CD4-positive, alpha-beta T cell treated with Interferon alpha-2 for 1 hour (primary cell): ENCODE measurements at regions not wholly inside any gene's neighbourhood (a gene's known extent, or its start where the extent isn't known, plus 50 kb on each side); places are given as distances from the start of the nearest gene placed in this dataset.
A peak's percentile ranks its signal among the peaks of the same experiment; 100 is the strongest.

Source experiments
- DNase-seq, 2 donors: peaks; one replicate each; pipeline ENCODE4 v3.0.0-alpha.2; 2020 to 2022

DNA sequence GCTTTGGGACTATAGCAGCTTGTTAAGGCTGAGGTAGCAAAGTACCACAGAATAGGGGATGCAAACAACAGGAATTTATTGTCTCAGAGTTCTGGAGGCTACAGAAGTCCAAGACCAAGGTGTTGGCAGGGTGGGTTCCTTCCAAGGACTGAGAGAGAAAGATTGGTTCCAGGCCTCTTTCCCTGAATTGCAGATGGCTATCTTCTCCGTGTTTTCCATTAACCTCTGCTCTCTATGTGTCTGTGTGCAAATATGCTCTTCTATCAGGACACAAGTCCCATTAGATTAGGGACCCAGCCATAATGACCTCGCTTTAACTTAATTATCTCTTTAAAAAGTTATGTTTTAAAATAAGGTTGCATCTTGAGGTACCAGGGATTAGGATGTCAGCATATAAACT, 1732.9 kb upstream of the SLC10A2 start:
- no peak for DNase-seq

DNA sequence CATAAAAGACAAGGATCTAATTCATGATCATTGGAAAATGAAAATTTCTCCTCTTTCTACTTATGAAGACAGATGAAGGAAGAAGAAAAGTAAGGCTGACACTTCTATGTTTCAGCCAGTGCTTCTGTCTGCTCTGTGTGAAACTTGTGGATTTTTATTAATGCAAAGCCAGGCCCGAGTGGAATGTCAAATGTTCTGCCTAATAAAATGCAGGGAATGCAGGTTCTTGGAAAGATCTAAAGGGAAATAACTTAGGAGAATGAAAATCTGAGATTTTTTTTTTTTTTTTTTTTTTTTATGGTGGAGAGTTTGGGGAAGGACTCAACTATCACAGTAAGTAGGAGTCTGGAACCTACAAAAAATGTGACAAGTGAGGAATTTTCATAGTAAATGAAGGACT, 1732.3 kb upstream of the SLC10A2 start:
- no peak for DNase-seq

DNA sequence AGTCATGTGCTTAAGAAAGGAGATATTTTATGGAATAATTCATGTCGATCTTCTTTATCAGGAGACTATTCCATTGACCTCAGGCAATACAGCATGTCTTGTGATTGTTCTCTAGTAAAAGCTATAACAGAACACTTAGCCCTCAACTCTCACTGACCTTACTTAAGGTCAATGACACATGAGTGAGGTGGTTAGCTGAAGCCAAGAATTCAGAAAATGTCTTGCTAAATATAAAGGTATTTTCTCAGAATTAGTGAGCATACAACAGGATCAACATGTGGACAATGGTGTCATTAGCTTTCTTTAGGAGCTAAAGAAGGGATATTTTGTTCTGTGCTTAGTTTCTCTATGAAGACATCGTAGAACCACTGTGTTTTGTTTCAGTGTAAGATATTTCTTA, 1730.4 kb upstream of the SLC10A2 start:
- no peak for DNase-seq

DNA sequence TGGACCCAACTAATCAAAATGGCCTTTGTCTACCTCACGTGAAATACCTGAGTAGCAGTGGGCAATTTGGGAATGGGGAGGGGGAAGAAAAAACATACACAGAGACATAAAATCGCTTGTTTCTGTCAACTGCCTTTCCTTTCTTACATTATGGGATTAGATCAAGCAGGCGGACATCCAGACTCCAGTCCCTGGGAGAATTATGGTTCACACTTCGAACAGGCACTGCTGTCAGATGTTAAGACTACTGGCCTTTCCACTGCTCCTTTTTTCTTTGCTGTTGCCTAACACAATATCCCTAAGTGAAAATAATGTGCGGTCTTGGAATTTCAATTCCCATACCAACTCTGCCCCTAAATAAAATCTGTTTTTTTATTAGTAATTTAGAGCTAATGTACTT, 1719.7 kb upstream of the SLC10A2 start:
- no peak for DNase-seq

DNA sequence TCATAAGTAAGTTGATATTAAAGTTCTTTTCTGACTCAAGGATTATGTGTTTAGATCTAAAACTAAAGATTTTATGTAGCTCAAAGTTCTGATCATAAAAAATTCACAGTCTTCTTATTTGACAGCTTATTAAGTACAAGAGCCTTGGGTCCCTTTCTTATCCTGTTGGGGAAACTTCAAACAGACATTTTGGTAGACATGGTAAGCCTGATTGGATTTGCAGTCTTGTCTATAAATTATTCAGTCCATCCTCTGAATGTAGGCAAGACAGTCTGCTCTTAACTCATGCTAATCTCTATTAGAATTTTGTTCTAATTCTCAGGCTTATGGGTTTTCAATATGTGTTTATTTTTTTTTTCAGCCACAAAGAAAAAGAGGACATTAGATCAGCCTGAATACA, 1718.7 kb upstream of the SLC10A2 start:
- no peak for DNase-seq

DNA sequence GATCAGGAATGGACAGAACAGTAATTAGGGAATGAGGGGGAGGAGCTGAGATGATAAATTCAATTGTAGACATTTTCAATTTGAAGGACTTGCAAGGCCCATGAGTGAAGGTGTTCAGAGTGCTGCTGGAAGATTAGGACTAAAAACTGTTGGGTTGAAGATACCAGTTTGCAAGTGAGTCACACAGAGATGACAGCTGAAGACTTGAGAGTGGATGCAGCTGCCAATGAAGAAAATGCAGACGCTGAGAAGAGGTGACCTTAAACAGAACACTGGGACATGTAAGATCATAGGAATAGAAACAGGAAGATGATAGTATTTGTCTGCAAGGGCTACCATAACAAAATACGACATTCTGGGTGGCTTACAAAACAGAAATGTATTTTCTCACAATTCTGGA, 1716.5 kb upstream of the SLC10A2 start:
- no peak for DNase-seq

DNA sequence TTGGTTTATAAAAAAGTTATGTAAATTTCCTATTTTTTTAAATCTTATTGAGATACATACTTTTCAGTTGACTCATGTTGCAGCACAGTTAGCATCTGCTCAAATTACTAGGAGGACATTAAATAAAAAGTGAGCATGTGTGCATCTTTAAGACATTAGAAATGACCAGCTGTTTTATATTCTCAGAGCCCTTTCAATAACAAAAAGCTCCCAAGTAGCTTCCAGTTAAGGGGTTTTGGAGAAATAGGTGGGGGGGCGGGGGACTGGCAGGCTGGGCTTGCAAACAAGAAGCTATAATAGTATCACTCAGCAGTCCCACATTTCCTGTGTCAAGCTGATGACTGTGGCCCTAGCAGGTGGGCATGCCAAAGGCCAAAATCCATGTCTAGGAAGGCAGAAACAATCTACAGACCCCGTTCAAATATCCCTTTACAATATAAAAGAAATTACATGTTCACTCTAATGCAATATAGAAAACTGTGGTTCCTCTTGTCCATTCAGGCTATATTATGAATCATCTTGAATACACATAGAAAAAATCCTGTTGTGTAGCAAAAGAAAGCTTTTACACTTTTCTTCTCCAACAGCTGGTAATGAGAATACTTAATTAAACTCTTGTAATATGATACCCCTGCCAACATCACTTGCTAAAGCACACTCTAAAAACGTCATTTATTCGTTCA, 1713.2 kb upstream of the SLC10A2 start:
- DNase-seq, result no peak

DNA sequence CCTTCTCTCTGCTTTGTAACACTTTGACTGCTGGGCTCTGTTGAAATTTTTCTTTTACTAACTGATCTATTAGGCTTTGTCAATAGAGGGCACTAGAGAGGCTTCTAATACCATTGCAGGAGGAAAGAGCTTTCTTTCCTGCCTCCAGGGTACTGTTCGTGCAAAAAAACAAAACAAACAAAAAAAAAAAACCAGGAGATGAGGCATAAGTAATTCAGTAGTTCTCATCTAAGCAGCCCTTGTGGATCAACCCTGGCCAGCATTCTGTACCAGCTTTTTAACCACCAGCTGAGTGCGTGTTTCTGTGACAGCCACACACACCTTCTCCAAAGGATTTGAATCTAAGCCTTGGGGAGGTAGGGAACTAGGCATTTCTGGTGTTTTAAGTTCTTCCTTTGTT, 1707.6 kb upstream of the SLC10A2 start:
- peak in 1 of 2 donors; percentile 16 for DNase-seq

DNA sequence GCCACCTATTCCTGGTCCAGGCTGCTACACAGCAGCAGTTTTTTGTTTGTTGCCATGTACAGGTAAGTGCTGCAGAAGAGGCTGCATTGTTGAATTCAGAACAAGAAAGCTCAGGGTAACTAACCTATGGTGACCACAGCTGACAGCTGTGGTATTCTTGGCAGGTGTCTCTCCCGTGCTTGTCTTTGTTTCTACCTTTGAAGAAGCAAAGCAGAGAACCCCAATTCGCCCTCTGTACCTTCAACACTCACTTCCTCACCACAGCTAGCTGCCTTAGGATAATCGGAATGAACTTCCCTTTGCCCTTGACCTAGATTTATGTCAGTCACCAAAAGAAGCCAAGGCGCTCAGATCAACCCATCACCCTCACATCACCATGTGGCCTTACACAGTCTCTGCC, 1703.3 kb upstream of the SLC10A2 start:
- DNase-seq, result no peak

DNA sequence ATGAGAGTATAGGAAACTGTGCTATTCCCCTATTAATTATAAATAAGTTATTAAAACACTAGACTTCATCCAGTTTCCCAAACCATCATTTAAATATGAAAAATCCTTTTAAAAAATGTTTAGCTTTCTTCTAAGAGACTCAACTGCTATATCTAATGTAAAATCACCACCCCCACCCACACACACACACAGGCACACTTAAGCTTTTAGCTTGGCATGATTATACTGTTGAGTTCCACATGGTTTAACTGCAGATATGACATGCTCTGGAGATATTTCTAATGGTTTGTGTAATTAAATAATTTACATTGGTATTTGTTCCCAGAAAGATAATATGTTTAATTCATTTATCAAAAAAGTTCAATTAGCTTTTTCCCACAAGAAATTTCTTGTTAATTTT, 1700.1 kb upstream of the SLC10A2 start:
- no peak for DNase-seq

DNA sequence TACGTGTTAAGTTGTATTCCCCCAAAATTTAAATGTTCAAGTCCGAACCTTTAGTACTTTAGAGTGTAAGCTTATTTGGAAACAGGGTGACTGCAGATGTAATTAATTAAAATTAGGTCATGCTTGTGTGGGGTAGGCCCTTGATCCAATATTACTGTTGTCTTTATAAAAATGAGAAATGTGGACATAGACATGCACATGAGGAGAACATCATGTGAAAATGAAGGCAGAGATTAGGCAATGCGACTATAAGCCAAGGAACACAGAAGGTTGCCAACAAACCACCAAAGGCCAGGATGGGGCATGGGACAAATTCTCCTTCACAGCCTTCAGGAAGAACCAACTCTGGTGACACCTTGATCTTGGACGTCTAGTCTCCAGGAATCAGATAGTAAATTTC, 1698.4 kb upstream of the SLC10A2 start:
- DNase-seq, result no peak

DNA sequence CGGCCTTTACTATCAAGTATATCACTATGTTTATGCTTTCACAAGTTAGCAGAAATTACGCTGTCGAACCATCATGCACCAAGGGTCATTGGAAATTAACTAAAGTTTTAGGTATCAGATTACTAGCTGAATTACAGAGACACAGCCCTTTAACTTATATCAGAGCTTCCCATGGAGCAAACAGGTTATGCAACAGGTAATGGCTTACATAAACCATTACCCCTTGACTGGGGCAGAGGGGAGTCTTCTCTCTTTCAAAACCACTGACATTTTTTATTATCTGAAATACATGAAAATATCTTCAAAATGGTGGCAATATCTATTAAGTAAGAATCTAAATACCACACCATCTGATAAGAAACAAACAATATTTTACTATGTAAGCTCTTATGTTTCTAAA, 1692.9 kb upstream of the SLC10A2 start:
- no peak for DNase-seq

DNA sequence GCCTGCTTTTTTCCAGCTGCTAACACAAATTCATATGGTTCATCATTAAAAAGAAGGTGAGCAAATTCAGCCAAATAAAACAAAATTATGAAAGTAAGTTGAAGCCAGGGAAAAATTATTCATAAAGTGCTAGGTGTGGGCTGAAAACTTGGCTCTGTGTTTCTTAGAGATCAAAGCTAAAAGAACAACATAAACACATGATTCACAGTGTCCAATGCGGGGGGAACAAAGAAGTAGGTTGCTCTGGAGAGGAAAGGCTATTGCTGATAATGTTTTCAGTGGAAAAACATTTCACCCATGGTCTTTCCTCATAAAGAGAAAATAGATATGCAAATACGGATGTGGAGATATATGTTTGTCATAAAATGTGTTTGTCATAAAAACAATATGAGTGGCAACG, 1691.5 kb upstream of the SLC10A2 start:
- no peak for DNase-seq

DNA sequence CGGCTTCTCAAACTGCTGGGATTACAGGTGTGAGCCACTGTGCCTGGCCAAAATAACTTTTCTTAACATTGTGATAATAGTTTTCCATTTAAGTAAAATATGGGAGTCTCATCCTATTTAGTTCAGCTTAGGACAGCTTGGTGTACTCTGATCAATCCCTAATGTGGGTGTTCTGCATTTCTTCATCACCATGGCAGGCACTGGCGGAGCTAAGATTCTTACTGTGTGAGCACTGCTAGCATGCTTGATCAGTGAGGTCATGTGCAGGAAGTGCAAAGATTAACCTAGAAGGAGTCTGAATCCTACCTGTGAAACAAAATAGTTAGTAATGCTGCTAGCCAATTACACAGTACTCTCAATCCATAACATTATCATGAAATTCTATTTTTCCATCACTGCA, 1684.2 kb upstream of the SLC10A2 start:
- DNase-seq, result no peak

DNA sequence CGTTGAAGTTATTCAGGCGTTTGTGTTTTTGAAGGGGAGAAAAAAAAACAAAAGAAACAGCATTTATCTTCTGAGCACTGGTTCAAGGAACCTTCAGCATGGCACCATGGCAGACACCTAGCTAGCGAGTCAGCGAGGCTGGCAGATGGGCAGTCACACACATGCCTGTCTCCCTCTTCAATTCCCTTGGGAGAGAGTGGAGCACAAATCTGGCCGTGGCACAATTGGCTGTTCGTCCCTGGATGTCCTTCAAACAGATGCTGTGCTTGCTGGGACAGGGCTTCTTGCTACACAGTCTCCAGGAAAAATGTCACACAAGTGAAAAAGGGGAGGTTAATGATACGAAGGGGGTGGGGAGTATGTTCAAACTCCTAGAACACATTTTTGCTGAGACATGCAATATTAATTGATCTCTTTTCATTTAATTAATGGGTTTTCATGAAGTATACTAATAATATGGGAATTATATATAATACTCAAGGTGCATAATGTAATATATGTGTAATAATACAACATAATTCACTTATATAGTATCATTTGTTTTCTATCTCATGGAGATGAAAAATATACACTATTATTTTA, 1674.5 kb upstream of the SLC10A2 start:
- DNase-seq, result no peak

DNA sequence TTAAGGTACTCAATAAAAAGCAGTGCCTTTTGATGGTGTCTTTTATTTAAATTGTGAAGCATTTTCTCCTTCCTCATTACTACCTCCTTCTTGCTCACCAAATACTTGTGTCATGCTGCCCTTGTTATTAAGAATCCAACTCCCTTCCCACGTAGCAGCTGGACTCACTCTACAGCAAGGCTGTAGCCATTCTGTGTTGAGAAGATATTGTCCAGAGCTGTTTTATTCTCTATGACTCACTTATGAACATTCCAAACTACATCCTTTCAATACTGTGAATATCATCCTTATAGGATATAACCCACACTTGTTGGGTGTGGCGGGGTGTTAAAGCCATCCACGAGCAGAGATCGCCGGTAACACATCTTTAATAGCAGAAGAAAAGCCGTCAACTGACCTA, 1671.5 kb upstream of the SLC10A2 start:
- DNase-seq, result no peak

DNA sequence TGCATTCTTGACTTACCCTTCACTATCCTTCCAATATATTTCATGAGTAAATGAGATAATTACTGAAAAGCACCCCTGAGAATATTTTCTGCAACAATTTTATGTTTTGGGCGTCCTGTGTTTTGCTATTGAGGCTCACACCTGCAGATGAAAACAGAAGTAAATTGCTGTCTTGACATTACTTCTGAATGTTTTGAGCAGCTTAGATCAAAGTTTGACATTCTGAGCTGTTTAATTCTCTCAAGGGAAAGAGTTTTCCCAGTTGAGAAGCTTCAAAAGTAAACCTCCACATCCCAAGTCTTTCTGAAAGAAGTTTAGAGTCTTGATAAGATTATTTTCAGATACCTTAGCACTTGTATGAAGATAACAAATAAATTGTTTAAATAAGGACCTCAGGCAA, 1667.2 kb upstream of the SLC10A2 start:
- no peak for DNase-seq

DNA sequence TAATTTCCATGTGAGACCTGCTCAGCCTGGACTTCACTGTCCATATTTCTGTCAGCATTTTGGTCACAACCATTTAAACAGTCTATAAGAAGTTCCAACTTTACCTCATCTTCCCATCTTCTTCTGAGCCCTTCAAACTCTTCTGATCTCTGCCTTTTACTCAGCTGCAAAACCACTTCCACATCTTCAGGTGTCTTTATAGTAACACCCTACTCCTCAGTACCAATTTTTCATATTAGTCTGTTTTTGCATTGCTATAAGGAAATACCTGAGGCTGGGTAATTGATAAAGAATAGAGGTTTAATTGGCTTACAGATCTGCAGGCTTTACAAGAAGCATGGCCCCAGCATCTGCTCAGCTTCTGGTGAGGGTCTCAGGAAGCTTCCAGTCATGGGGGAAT, 1648.9 kb upstream of the SLC10A2 start:
- no peak for DNase-seq

DNA sequence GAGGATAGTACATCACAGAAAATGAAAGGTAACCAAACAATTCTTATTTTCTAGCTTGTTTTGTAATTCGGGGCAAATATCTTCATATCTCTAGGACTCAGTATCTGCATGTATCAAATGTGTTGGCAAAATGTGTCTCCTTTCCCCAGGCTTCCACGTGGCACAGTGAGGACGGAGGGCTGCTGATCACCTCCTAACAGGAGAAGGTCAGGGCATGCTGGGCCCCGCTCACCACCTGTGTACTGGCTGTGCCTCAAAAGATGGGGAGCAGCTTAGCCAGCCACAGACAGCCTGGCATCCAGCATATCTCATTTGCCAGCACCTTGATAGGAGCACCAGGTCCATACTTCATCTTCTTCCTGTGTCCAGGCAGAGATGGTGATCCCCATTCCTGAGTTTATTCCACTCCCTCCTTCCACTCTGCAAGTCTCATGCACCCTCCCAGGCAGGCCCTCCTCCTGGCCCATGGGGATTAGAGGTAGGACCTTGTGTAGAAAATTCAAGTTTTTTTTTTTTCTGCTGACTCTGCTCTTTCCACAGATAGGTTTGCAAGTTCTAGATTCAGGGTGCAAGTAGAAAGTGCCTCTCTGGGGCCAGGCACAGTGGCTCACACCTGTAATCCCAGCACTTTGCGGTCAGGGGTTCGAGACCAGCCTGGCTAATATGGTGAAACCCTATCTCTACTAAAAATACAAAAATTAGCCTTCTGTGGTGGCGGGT, 1639.0 kb upstream of the SLC10A2 start:
- DNase-seq, result no peak

DNA sequence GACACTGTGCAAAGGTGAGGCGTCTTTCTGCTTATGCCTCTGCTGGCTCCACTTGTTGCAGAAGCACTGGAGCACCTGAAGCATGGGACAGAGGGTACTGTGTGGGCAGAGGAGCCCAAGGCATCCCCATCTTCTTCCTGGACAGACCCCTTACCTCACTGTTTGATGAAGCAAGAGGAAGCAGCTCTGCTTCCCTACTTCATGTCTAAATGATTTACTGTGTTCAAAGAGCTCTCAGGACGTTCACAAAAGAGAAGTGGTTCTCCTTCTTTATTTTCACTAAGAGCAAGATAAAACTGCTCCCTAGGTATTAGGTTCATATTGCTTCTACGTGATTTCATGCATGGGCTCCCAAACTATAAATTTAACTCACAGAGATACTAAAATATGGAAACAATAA, 1635.4 kb upstream of the SLC10A2 start:
- no peak for DNase-seq

DNA sequence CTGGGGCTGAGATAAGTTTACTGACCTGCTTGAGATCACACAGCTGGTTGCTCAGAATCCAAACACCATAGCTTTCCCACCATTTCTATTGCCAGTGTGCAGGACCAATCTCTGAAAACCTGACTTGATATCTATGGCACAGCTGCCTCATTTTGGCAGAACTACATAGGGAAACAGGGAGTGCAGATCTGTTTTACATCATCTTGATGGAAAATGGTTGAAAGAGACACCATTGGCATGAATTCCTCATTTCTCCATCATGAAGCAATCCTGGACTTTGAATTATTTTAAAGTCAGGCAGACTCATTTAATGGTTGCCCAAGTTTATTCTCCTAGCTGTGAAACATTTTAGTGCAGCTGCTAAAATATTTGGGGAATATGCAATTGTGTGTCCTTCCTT, 1628.2 kb upstream of the SLC10A2 start:
- no peak for DNase-seq

DNA sequence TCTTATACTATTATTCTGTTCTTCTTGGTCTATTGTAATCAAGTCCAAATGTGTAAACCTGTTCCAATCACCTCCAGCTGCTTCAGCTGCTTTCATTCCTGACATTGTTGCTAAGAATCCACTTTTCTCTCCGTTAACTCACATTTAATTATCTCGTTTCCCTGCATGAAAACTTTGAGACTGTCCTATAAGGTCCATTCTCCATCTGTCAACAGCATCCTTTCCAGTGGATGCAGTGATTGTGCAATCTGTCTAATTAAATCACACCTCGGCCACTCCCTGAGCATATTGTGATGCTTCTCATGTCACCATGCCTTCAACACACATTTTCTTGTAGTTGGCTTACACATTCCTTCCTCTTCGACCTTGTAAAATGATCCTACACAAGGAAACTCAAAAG, 1626.9 kb upstream of the SLC10A2 start:
- DNase-seq, result no peak

DNA sequence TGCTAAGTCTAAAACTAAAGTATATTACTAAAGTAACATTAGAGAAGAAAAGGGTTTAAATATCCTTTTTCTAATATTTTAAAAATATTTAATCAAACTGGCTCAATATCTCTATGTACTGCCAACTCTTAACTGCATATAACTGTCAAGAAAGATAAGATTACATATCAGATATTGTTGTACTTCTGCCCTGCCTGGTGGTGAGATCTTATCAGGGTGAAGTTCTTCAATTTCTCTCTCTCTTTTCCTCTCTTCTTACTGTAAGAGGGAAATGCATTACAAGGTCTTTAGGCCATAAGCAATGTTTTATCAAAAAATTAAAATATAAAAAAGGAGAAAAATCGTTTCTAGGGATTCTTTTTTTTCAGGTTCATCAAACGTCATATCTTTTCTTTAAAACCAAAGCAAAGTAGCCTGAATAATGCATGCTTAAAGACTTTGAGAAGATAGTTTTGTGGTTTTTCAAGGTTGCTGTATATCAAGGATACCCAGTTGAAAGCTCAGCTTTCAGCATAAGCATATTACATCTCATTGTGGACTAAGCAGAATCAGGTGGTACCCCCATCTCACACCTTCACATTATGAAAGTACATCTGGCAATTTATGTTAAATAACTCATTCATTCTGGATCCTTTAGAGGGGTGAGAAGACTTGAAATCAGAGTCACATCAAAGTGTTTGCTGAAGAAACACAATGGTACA, 1625.7 kb upstream of the SLC10A2 start:
- no peak for DNase-seq

DNA sequence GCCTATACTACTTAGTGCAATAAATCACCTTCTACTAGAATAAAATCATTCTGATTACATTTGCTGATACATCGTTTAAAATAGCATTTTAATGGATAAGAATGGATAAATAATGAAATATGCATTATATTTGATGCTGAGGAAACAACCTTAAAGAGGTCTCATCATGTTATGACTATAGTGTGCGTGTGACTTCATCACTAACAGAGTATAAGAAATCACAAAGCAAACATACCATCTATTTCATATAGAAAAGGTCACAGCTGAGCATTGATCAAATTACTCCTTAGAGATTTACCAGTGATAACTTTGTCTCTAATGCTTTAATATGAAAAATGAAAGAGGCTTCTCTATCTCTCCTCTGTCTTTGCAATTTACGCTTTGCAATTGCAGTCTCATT, 1620.3 kb upstream of the SLC10A2 start:
- no peak for DNase-seq
